ENCODE measurements at regions not wholly inside any gene's neighbourhood (a gene's known extent, or its start where the extent isn't known, plus 50 kb on each side); places are given as distances from the start of the nearest gene placed in this dataset.

DNA sequence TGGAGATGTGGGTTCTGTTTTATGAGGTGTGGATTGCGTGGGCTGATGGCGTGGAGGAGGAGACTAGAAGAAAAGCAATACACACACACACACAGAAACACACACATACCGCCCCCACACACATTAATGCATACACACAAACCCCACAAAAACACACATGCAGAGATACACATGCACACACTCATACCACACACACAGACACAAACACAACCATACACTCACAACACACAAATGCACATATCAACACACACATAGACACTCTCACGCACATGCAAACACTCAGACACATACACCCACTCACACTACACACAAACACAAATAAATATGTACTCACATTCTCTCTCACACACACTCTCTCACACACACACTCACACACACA lies 75.7 kb upstream of the UBL3 start:
- no peak for DNase-seq (ENCODE audit: low read depth in 2 of 2)

DNA sequence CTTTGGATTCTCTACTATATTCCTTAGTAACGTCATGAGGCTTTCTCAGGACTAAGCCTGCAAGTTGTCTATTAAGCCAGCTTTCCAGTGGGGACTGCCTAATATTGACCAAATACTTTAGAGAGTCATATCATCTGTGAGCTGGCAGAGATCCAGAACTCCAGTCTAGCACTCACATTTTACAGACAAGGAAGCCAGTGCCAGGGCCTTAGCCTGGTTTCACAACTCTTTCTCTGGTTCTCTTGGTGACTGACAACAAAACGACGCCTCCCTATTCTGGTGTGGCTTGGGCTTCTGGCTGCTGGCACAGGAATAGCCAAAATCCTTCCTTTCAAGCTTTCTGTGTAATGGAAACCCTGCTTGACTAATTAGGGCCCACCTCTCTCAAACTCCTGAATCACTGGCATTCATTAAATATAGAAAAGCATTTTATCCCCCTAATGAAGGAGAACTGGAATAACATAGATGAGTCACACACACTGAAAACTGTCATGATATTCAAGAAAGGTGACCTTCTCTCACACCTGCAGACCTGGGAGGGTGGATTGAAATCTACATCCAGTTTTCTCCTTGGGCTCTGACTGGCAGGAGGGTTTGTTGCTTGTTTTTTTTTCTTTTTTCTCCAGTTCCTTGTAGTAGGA lies 75.2 kb upstream of the UBL3 start:
- no peak for DNase-seq (ENCODE audit: low read depth in 2 of 2)

DNA sequence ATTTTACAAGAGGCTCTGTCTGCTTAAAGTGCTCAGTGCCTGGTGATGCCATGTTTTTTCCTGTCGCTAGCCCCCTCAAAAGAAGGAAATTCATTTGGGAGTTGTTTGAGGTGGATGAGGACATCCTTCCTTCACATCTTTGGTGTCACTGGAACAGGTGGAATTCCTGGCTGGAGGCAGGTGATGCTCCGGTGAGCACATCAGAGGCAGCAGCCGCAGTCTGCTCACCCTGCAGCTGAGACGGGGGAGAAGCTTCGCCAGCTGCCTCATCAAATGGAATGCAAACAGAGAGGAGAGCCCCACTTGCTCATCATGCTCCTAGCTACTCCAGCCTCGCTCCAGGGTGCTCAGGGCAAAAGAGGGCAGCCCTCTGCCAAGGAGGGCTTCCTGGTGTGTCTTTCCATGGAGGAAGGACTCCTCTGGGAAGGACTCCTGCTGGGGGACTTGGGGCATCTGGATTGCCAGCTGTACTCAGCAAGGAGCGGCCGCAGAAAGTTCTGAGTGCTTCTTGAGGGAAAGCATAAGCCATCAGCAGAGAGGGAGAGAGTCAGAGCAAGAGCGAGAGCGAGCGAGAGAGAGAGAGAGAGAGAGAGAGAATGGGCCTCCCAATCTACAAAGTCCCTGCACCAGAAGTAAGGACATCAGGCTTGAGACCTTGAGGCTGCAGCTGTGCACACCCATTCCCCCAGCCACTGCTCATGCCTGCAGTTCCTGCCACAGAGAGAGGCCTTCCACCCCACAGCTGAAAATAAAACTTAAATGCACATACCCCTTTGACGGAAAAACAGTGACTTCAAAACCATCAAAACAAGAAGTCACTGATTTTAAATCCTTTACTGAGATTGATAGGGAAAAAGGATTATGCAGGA lies 74.3 kb upstream of the UBL3 start:
- no peak for DNase-seq (ENCODE audit: low read depth in 2 of 2)

DNA sequence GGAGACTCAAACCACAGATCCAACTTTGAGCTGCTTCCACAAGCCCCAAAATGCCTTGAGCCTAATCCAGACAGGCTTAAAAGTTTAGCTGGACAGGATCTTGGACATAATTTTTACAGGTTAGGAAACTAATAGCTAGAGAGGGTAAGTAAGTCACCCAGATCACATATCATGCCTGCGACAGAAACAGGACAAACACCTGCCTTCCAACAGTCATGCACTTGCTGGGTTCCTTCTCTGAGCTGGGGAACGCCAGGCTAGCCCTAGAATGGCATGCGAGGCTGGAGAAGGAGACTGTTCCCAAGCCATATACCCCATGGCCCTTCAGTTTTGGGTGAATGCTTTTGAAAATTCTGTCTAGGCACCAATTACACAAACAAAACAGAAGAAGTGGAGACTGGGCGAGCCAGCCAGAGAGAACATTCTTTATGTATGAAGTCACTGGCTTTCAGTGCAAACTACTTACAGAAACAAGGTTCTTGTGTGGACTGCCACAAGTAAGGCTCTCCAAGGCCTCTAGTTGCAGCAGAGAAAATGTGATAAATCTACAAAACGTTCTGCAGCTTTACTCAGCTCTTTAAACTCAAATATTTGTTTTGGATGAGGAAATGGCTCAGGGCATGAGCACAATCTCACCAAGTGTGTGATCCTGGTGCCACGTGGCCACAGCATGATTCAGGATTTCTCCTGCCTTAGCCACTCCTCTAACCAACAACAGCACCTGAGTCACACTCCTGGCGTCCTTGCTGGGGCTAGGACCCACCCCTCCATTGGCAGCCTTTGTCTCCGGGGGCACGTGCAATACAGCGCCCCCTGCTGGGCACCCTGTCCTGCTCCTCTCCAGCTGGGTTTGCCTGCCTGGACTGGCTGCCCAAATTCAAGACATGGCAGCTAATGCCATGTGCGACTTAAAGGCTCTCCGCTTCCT lies 73.4 kb upstream of the UBL3 start:
- DNase-seq (ENCODE audit: low read depth in 2 of 2) = peak; percentile 68 to 79

DNA sequence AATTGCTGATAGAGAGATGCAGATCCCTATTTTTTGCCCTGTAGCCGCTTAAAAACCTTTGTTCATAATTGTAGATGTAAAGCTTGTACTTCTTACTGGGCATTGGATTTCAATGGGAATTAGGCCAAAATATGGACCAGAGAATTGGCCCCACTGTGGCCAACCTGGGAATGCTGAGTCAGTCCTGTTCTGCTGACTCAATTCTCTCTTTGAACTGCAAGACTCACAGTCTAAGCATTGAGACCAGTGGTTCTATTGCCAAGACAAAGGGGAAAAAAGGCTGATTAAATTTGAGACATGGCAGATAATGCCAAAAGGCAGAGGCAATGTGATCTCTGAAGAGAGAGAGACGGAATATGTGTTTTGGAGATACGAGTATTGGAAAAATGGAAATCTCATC lies 72.5 kb upstream of the UBL3 start:
- no peak for DNase-seq (ENCODE audit: low read depth in 2 of 2)

DNA sequence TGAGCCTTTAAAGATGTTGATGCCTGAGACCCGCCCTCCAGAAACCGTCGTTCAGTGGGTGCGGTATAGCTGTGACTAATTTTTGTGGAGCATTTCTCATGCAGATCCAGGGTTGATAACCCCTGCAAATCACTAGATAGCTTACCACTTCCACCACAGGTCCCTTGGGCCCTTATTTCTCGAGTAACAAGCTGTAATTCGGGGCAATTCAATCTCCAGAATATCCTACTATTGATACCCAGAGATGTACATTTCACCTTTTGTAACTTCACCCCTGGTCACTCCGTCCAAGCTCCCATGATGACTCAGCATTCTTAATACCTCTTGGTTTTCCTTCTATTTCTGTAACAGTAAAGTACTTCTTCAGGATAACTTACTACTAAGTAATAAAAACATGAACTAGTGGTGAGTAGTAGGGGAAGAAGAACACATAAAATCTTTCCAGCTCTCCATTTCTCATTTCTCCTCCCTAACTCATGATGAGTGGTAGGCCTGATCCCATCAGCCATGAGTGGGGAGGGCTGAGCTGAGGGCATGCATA lies 71.9 kb upstream of the UBL3 start:
- DNase-seq (ENCODE audit: low read depth in 2 of 2) = no peak

DNA sequence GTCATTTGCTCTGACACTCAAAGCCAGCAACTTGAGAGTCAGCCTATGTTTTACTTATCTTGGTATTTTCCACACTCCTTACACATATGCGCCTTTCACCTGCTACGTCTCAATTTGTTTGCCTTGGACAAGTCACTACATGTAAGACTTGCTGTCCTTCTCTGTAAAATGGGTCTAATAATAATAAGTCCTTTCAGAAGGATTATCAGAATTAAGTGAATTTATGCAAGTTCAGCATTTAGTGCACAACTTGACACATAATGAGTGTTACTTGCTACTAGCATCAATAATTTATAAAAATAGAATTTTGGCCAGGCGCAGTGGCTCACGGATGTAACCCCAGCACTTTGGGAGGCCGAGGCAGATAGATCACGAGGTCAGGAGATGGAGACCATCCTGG lies 71.1 kb upstream of the UBL3 start:
- DNase-seq (ENCODE audit: low read depth in 2 of 2) = no peak

DNA sequence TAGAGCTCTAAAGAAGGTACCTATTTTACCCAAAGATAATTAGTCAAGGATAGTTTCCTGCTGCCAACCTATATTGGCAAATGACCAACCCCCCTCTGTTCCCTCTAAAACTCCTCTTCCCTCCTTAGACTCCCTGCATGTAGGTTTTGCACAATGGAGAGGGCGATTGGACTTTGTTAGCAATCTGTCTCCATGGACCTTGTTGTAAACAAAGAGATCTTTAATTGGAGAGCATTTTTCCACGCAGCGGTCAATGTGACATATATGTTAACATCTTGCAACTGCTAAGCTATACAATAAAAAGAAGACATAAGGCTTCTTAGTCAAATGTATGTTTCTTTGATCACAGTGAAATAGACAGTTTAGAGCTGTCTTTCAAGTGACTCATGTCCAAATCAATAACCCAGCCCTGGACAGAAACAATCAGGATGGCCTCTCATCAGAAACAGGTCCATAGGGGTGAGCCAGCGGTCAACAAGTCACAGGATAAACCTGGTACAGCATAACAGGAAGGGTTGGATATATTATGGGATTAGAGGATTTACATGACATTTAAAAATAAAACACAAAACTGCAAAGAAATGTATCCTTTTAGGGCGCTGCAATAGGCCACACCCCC lies 69.7 kb upstream of the UBL3 start:
- no peak for DNase-seq (ENCODE audit: low read depth in 2 of 2)

DNA sequence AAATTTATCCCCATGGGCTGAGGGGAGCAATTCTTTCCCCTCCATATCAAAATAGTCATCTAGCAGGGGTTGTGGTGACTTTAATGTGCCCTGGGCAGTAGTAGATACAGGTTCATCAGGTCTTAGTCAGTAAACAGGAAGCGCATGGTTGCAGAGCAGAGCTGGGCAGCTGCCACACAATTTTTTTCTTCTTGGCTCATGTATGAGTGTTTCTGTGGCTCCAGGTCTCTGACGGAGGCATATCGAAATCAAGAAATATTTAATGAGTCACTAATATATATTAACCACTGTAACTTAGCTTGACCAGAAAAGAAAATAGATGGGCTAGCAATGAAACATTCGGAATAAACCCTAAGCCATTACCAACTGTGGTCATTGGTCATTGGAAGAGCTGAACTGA lies 68.4 kb upstream of the UBL3 start:
- no peak for DNase-seq (ENCODE audit: low read depth in 2 of 2)

DNA sequence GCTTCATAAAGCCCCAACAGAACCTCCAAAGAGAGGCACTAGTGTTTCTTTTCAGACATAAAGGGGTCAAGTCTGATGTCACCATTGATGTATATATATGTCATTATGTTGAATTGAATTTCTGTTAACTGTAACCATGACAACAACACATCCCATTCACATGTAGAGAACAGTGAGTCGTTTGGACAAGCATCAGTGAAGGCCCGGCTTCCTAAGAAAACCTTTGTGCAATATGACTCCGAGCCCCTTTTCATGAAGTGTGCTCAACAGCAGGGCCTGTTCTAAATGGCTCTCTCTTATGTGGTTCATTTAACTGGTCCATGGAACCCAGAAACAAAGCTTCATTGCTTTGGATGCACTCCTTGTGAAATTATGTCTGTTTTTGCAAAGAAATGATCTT lies 67.2 kb upstream of the UBL3 start:
- no peak for DNase-seq (ENCODE audit: low read depth in 2 of 2)

DNA sequence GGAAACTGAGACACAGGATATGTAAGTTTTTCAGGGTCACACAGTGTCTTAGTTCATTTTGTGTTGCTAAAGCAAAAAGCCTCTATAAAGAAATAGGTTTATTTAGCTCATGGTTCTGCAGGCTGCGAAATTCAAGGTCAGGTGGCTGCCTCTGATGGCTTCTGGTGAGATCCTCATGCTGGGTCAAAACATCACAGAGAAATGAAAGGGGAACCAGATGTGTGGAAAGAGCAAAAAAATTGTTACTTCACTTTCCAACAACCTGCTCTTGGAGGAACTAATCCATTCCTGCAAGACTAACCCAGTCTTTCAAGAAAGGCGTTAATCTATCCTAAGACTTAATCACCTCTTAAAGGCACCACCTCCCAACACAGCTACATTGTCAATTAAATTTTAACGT lies 64.2 kb upstream of the UBL3 start:
- DNase-seq (ENCODE audit: low read depth in 2 of 2) = no peak

DNA sequence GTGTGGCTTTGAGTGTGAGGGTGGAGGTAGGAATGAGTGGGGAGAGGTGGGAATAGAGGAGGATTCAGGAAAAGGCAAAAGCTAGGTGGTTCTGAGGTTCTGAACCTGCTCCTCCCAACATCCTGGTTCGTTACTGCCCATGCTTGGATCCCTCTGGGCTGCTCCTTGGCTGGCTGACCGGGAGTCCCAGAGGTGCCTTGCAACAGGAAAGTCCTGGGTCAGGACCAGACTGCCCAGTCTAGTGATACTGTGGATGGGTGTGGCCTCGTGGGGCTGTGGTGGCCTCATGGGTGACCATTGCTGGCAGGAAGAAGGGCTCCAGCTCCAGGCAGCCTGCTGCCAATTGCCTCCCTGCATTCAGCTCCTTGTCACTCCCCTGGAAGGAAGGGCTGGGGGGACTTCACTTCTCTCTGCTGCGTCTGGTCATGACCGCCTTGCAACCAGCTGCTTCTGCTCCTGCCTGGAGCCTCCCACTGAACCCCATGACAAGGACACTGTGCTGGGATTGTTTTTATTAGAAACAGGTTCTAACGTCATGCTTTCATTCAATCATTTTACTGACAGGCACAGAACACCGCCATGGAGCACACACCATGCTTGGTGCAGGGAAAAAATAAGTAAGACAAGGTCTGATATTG lies 61.5 kb upstream of the UBL3 start:
- no peak for DNase-seq (ENCODE audit: low read depth in 2 of 2)

DNA sequence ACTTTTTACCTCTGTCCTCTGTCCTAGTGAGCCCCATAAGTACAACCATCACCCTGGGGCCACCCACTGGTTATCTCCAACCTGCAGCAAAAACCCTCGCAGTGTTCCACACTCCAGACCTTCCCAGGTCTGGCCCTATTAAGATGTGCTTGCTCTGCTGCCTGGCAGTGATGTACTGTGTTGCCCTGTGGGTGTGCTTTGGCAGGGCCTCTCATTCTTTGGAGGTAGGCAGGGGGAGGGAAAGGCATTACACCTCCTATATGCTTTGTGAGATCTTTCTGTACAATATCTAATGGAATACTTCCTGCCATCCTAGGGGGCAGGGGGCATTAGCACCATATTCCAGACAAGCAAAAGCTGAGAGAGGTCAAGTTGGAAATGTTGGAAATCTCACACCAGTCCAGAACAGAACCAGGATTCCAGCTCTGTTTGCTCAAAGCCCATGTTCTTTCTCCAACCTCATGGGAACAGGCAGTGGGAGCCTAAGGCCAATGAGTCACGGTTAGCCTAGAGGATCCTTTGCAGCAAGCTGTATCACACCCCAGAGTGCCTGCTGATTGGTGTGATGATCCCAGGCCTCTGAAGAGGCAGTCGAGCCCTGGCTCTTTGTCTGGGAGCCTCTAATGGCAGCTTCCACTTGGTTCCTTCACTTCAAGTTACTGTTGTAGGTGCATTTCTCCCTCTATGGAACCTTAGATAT lies 59.7 kb upstream of the UBL3 start:
- no peak for DNase-seq (ENCODE audit: low read depth in 2 of 2)

DNA sequence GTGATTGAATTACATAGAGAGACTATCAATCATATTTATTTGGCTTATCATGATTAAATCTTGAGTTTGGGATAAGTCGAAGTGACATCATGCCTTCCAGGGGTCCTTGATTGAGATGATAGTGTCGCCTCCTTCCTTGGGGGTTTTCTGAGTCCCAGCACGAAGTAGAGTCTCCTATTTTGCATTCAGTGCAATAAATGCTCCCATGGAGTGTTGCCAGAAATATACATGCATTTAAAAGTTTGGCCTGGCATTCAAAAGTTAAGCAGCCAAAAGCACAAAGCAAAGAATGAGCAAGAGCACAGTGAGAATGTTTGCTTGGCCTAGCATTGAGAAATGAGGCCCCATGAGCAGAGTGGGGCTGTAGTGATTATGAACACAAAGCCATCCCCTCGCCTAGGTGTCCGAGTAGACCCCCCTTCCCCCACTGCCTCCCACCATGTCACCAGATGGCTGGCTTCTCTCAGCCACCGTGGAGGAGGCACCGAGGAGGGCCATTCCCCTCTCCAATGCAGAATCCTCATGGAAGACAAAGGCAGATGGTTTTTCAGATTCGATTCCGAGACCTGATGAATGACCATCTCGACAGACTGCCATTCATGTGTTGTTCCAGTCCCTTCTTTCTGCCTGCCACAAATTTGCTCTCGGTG lies 58.8 kb upstream of the UBL3 start:
- DNase-seq (ENCODE audit: low read depth in 2 of 2) = no peak

DNA sequence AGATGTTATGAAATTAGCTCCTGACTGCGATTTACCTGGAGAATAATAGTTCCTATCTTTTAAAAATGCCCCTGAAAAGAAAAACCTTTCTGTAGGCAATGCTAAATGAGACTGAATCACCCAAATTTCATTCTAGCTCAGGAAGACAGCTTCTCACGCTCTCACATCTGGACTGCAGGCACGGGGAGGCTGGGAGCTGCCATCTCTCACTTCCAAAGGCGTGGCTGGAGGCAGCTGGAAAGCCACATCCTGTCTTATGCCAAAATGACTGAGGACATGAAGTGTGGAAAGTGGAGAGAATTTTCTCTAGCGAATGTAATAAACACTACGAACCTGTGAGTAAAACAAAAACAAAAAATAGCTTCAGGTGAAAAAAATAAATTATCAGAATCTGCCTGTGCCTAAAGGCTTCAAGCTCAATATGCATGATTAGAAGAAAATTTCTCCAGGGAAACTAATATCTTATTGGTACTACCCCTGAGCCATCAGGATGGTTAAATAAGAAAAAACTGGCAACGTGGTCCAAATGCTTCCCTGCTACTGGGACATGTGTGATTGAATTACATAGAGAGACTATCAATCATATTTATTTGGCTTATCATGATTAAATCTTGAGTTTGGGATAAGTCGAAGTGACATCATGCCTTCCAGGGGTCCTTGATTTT lies 58.1 kb upstream of the UBL3 start:
- DNase-seq (ENCODE audit: low read depth in 2 of 2) = no peak

DNA sequence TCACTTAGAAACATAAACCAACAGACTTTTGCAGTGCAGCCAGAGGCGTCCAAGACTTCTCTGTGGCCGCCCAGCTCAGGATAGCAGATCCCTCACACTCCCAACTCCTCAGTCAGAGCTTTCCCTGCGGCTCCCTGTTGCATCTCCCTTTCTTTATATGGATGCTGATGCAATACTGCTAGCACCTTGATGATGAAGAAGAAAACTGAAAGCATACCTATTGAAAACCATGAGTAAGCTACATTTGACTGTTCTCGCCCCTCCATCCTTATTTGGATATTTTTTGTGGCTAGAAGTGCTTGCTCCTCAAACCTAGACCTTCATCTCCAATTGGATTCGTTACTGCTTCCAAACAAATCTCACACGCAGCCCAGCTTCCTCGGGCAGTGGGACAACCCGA lies 57.3 kb upstream of the UBL3 start:
- no peak for DNase-seq (ENCODE audit: low read depth in 2 of 2)

DNA sequence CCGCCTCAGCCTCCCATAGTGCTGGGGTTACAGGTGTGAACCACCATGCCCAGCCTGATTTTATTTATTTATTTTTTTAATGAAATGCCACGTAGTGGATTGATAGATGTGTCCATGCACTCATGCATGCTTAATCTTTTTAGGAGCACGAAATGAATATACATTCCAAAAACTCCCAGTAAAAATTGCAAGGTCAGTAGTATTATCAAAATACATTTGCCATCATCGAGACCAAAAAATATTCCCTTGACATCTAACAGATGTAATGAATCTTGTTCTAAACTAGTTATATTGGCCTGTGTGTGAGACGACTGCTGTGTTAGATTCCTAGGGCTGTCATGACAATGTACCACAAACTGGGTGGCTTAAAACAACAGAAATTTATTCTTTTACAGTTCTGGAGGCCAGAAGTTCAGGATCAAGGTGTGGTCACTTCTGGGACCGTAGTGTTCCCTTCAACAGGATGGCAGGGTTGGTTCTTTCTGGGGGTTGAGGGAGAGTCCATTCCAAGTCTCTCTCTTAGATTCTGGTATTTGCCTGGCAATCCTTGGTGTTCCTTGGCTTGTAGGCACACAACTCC lies 56.1 kb upstream of the UBL3 start:
- no peak for DNase-seq (ENCODE audit: low read depth in 2 of 2)

DNA sequence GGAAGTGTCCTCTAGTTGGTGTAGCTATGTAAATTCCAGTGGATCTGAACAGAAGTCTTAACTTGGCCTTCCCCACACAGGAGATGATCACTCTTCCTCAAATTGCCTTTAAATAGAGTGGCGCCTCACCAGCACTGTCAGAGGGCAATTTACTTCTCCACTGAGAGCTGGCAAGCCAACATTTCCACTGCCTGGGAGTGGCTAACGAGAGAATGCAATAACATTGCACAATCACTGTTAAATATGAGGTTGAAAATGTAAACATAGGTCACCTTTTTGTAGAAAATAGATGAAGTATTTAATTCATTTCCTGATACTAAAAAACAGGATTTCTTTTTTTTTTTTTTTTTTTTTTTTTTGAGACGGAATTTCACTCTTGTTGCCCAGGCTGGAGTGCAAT lies 55.4 kb upstream of the UBL3 start:
- no peak for DNase-seq (ENCODE audit: low read depth in 2 of 2)

DNA sequence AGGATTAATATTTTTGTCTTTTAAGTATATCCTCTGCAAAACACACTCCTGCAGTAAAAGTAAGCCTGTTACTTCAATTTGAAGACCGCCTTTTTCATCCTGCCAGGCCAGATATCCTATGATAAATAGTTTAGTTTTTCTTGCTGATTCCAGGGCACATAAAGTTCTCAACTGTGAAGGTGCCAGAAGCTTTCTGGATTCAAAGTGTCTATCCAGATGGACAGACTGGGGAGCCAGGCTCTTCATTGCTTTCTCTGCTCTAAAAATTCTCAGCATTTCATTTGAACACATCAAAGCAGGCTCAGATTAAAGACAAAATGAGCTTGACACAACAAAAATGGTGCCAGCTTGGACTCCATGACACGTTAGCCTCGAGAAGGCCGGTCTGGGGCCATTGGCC lies 53.6 kb upstream of the UBL3 start:
- DNase-seq (ENCODE audit: low read depth in 2 of 2) = no peak

Data from stimulated activated CD4-positive, alpha-beta T cell treated with anti-CD3 and anti-CD28 coated beads, Interleukin-15, amount 100 ng/mL, for 48 hours (primary cell).